Mesendoderm (in vitro differentiated cells): ENCODE measurements at regions not wholly inside any gene's neighbourhood (a gene's known extent, or its start where the extent isn't known, plus 50 kb on each side); places are given as distances from the start of the nearest gene placed in this dataset.

Experiments
- DNase-seq: peaks from one replicate; pipeline ENCODE4 v3.0.0; 2013
- H2AK5ac ChIP-seq: 2 replicates; pipeline ENCODE4 v1.6.1; 2013; ENCODE audit warnings: low read length, inconsistent platforms
- H2BK120ac ChIP-seq: 2 replicates; pipeline ENCODE4 v1.6.1; 2013; ENCODE audit warnings: low read depth, mild to moderate bottlenecking, low read length, moderate library complexity, mixed read lengths
- H2BK15ac ChIP-seq: replicated peaks from 2 replicates; pipeline ENCODE4 v1.6.1; 2013; ENCODE audit warnings: low read depth, mild to moderate bottlenecking, moderate library complexity
- H2BK5ac ChIP-seq: 2 replicates; pipeline ENCODE4 v1.6.1; 2013; ENCODE audit warnings: low read length, inconsistent platforms
- H3K18ac ChIP-seq: 2 replicates; pipeline ENCODE4 v1.6.1; 2013; ENCODE audit warnings: mild to moderate bottlenecking, low read length, mixed read lengths
- H3K23ac ChIP-seq: one replicate; pipeline ENCODE4 v1.6.1; 2013; ENCODE audit warnings: low read length
- H3K27ac ChIP-seq: 2 replicates; pipeline ENCODE4 v1.5.1; 2013; ENCODE audit warnings: low read depth, mild to moderate bottlenecking, inconsistent platforms, low read length, moderate library complexity
- H3K27me3 ChIP-seq: 2 replicates; pipeline ENCODE4 v1.6.1; 2013; ENCODE audit warnings: low read length, control low read depth, mild to moderate bottlenecking, inconsistent platforms; ENCODE audit not compliant: insufficient read depth, poor library complexity
- H3K36me3 ChIP-seq: 2 replicates; pipeline ENCODE4 v1.6.1; 2013; ENCODE audit warnings: low read length, inconsistent platforms; ENCODE audit not compliant: control insufficient read depth, insufficient read depth
- H3K4ac ChIP-seq: one replicate; pipeline ENCODE4 v1.6.1; 2013; ENCODE audit warnings: low read depth, mild to moderate bottlenecking, low read length, moderate library complexity
- H3K4me1 ChIP-seq: 2 replicates; pipeline ENCODE4 v1.6.1; 2013; ENCODE audit warnings: low read depth, low read length, inconsistent platforms; ENCODE audit not compliant: control insufficient read depth
- H3K4me2 ChIP-seq: 2 replicates; pipeline ENCODE4 v1.6.1; 2013; ENCODE audit warnings: low read length
- H3K4me3 ChIP-seq: 2 replicates; pipeline ENCODE4 v1.5.1; 2013; ENCODE audit warnings: mild to moderate bottlenecking, low read length
- H3K56ac ChIP-seq: one replicate; pipeline ENCODE4 v1.6.1; 2013; ENCODE audit warnings: low read length
- H3K79me1 ChIP-seq: 2 replicates; pipeline ENCODE4 v1.6.1; 2013; ENCODE audit warnings: low read length, inconsistent platforms
- H3K79me2 ChIP-seq: 2 replicates; pipeline ENCODE4 v1.6.1; 2013; ENCODE audit warnings: mild to moderate bottlenecking, low read length; ENCODE audit not compliant: control insufficient read depth, insufficient read depth
- H3K9ac ChIP-seq: 2 replicates; pipeline ENCODE4 v1.6.1; 2013; ENCODE audit warnings: low read length, inconsistent platforms
- H4K5ac ChIP-seq: one replicate; pipeline ENCODE4 v1.6.1; 2013; ENCODE audit warnings: low read length
- H4K8ac ChIP-seq: one replicate; pipeline ENCODE4 v1.6.1; 2013; ENCODE audit warnings: low read depth, mild to moderate bottlenecking, control low read depth, low read length, moderate library complexity
- WGBS: extraction: QIAGEN DNeasy Blood & Tissue Kit; methylation state at CpG from one replicate; pipeline ENCODE4 v1.1.7; 2013; ENCODE audit warnings: low lambda C conversion rate, missing lambda C conversion rate; ENCODE audit not compliant: insufficient coverage; ENCODE audit errors: extremely low coverage; 5-methylcytosine and 5-hydroxymethylcytosine counted together

- H3K4ac ChIP-seq, result no peak overlapping the region
- H2BK120ac ChIP-seq, result no peak overlapping the region
- no peak overlapping the region for H2AK5ac ChIP-seq
- no peak overlapping the region for H3K9ac ChIP-seq
- H3K18ac ChIP-seq, result no peak overlapping the region
- no peak overlapping the region for H4K8ac ChIP-seq
- no peak overlapping the region for H3K4me2 ChIP-seq
- H4K5ac ChIP-seq, result no peak overlapping the region
- H3K23ac ChIP-seq, result no peak overlapping the region
- no peak overlapping the region for H3K56ac ChIP-seq
- H3K27me3 ChIP-seq, result no peaks in the 10 kb centered on the region
- H3K4me3 ChIP-seq, result no peak overlapping the region
- no peaks in the 10 kb centered on the region for H3K79me2 ChIP-seq
- H2BK15ac ChIP-seq, result no peak overlapping the region
- no peaks in the 10 kb centered on the region for H3K79me1 ChIP-seq
- H3K27ac ChIP-seq, result no peak overlapping the region
- no peaks in the 10 kb centered on the region for H3K36me3 ChIP-seq
- no peak overlapping the region for H2BK5ac ChIP-seq
- no peak for DNase-seq
- WGBS, result no CpG with 5 or more reads among the region's 5 CpGs
- H3K4me1 ChIP-seq, result peaks cover 2% of the 10 kb centered on the region
These were observed 1077.9 kb upstream of the C9orf72 start for GRCh38 chr9:28651050-28651722.

- Histone ChIP-seq H3K4me3 (no peak overlapping the region), H2BK120ac (no peak overlapping the region), H3K23ac (no peak overlapping the region), H2AK5ac (no peak overlapping the region), H3K79me2 (no peaks in the 10 kb centered on the region), H4K5ac (no peak overlapping the region), H3K79me1 (no peaks in the 10 kb centered on the region), H3K56ac (no peak overlapping the region), H3K18ac (no peak overlapping the region), H3K27me3 (no peaks in the 10 kb centered on the region), H3K4me2 (no peak overlapping the region), H2BK15ac (no peak overlapping the region), H3K27ac (no peak overlapping the region), H3K36me3 (no peaks in the 10 kb centered on the region), H2BK5ac (no peak overlapping the region), H3K4ac (no peak overlapping the region), H4K8ac (no peak overlapping the region), H3K4me1 (peaks cover 2% of the 10 kb centered on the region), H3K9ac (no peak overlapping the region)
- no CpG with 5 or more reads among the region's 1 CpG for WGBS
- DNase-seq, result no peak
These were observed 1079.9 kb upstream of the C9orf72 start for GRCh38 chr9:28653216-28653615.

GRCh38 chr9:28656727-28657126 is 1083.4 kb upstream of the C9orf72 start:
- Histone ChIP-seq H3K23ac (no peak overlapping the region), H3K4me2 (no peak overlapping the region), H2BK120ac (no peak overlapping the region), H4K5ac (no peak overlapping the region), H3K27me3 (no peaks in the 10 kb centered on the region), H3K18ac (no peak overlapping the region), H3K36me3 (no peaks in the 10 kb centered on the region), H3K4me1 (no peaks in the 10 kb centered on the region), H3K56ac (no peak overlapping the region), H2BK15ac (no peak overlapping the region), H2AK5ac (no peak overlapping the region), H4K8ac (no peak overlapping the region), H3K9ac (no peak overlapping the region), H3K79me1 (no peaks in the 10 kb centered on the region), H3K4ac (no peak overlapping the region), H2BK5ac (no peak overlapping the region), H3K4me3 (no peak overlapping the region), H3K79me2 (no peaks in the 10 kb centered on the region), H3K27ac (no peak overlapping the region)
- no peak for DNase-seq
- no CpG with 5 or more reads among the region's 2 CpGs for WGBS

- Histone ChIP-seq H2BK120ac (no peak overlapping the region), H3K9ac (no peak overlapping the region), H3K4me2 (no peak overlapping the region), H3K36me3 (no peaks in the 10 kb centered on the region), H3K27me3 (no peaks in the 10 kb centered on the region), H2BK15ac (no peak overlapping the region), H2AK5ac (no peak overlapping the region), H4K5ac (no peak overlapping the region), H3K18ac (no peak overlapping the region), H3K4me1 (peaks cover 2% of the 10 kb centered on the region), H2BK5ac (no peak overlapping the region), H4K8ac (no peak overlapping the region), H3K4ac (no peak overlapping the region), H3K27ac (no peak overlapping the region), H3K79me2 (no peaks in the 10 kb centered on the region), H3K56ac (no peak overlapping the region), H3K4me3 (no peak overlapping the region), H3K79me1 (no peaks in the 10 kb centered on the region), H3K23ac (no peak overlapping the region)
- DNase-seq, result no peak
- WGBS, result no CpG with 5 or more reads among the region's 3 CpGs
These were observed 1088.6 kb upstream of the C9orf72 start for GRCh38 chr9:28661853-28662252.

DNA sequence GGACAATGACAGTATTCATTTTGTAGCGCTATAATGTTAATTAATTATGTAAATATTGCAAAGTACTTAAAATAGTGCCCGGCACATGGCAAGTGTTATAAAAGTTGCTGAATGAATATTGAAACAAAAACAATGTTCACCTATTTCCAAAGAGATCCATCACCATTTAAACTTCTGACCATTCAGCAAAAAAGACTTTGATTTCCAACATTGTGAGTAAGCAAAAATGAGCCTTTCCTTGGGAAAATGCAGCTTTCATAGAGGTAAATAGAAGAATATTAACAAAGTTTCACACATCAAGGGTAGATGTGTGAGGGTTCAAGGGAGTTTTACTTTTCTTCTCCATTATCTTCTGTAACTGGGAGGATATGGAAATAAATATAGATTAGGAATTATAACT is 1089.4 kb upstream of the C9orf72 start:
- H3K9ac ChIP-seq, result no peak overlapping the region
- no peak overlapping the region for H3K4me2 ChIP-seq
- H3K36me3 ChIP-seq, result no peaks in the 10 kb centered on the region
- H4K5ac ChIP-seq, result no peak overlapping the region
- peaks cover 2% of the 10 kb centered on the region for H3K4me1 ChIP-seq
- no peaks in the 10 kb centered on the region for H3K27me3 ChIP-seq
- H2AK5ac ChIP-seq, result no peak overlapping the region
- H3K79me2 ChIP-seq, result no peaks in the 10 kb centered on the region
- H3K4ac ChIP-seq, result no peak overlapping the region
- DNase-seq, result no peak
- WGBS, result no CpG with 5 or more reads among the region's 2 CpGs
- H3K18ac ChIP-seq, result no peak overlapping the region
- H3K56ac ChIP-seq, result no peak overlapping the region
- H2BK15ac ChIP-seq, result no peak overlapping the region
- no peak overlapping the region for H2BK120ac ChIP-seq
- no peak overlapping the region for H3K27ac ChIP-seq
- H3K79me1 ChIP-seq, result no peaks in the 10 kb centered on the region
- H2BK5ac ChIP-seq, result no peak overlapping the region
- H3K23ac ChIP-seq, result no peak overlapping the region
- no peak overlapping the region for H3K4me3 ChIP-seq
- no peak overlapping the region for H4K8ac ChIP-seq

DNA sequence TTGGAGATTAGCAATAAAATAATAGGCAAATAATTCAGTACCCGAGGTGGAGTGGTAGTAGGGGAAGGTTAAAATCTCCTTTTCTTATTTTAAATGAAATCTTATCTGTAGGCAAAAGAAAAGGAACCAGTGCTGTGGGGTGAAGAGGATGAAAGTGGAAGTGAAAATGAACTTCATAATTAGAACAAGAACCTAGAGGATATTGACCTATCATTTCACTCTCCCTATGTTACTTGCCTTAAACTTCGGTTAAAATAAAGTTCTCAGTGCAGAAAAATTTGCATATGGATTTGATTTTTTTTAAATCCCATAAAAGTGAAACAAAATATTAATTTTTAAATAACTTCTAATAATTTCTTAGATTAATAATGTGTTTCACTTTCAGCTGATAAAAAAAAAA is 1094.9 kb upstream of the C9orf72 start:
- H2AK5ac ChIP-seq, result no peak overlapping the region
- H3K79me2 ChIP-seq, result no peaks in the 10 kb centered on the region
- H3K36me3 ChIP-seq, result no peaks in the 10 kb centered on the region
- H4K5ac ChIP-seq, result no peak overlapping the region
- no peak overlapping the region for H3K4me2 ChIP-seq
- no peaks in the 10 kb centered on the region for H3K4me1 ChIP-seq
- H4K8ac ChIP-seq, result no peak overlapping the region
- H3K4me3 ChIP-seq, result no peak overlapping the region
- H3K27ac ChIP-seq, result no peak overlapping the region
- no peaks in the 10 kb centered on the region for H3K27me3 ChIP-seq
- no peaks in the 10 kb centered on the region for H3K79me1 ChIP-seq
- no peak overlapping the region for H3K56ac ChIP-seq
- no peak for DNase-seq
- no peak overlapping the region for H3K23ac ChIP-seq
- H2BK15ac ChIP-seq, result no peak overlapping the region
- WGBS, result no CpG with 5 or more reads among the region's 2 CpGs
- no peak overlapping the region for H3K18ac ChIP-seq
- H2BK120ac ChIP-seq, result no peak overlapping the region
- H3K4ac ChIP-seq, result no peak overlapping the region
- H3K9ac ChIP-seq, result no peak overlapping the region
- no peak overlapping the region for H2BK5ac ChIP-seq
